ENCODE measurements at regions not wholly inside any gene's neighbourhood (a gene's known extent, or its start where the extent isn't known, plus 50 kb on each side); places are given as distances from the start of the nearest gene placed in this dataset.

DNA sequence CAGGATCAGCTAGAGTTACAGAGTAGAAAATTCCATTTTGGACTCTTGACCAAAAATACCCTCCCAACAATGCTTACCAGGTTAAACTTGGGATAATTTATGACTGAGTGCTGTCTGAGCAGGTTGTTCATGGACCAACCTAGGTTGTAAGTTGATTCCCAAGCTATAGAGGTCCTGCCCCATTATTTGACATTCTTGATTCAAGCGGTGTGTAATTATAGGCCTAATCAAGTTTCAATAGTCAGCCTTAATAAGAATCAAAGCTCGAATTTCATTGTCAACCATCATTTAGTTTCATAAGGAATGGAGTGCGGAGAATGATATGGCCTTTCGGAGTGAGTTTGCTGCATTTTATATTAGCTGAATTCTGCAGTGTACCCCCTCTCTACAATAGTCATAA lies 152.8 kb upstream of the FIGN start:
- H3K9me3 ChIP-seq (ENCODE audit: insufficient read depth, low read length): peaks cover 14% of the 10 kb centered on the region; the same call in 1 of the 2 replicates
- no peaks in the 10 kb centered on the region for H3K4me1 ChIP-seq (ENCODE audit: insufficient read depth, insufficient read length)
- no peak for TF ChIP-seq SUZ12 (IDR thresholded peaks at IDR 0.05; ENCODE audit: extremely low read depth, insufficient read depth, insufficient read length)
- TF ChIP-seq ZNF274 (IDR thresholded peaks at IDR 0.05; ENCODE audit: low read depth, low read length): no peak
- no peak for TF ChIP-seq YY1 (IDR thresholded peaks at IDR 0.05; ENCODE audit: insufficient read depth, insufficient read length)
- no peak overlapping the region for H3K4me3 ChIP-seq (ENCODE audit: insufficient read length, low read depth)
- H3K36me3 ChIP-seq (ENCODE audit: insufficient read depth, insufficient read length, low read length): no peaks in the 10 kb centered on the region
- H3K27me3 ChIP-seq (ENCODE audit: insufficient read depth, insufficient read length): no peaks in the 10 kb centered on the region
- no peak for DNase-seq (ENCODE audit: low read depth, low spot score)
- no peak overlapping the region for H3K9ac ChIP-seq (ENCODE audit: insufficient read length, low read depth)

DNA sequence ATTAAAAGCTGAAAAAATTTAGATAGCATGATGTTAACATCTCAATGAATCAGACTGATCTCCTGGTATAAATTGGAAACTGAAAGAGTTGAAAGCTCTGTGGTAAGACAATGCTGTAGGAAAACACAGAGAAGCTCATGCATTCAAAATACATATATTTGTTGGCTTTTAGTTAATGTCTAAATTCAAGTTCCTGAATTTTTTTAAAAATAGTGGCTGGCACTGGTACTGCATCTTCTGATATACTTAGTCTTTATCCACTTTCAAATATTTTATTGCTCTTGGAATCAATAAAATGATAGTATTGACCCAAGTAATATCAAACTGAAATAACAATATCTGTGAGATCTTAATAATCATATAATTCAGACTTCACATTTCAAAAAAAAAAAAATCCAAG lies 151.4 kb upstream of the FIGN start:
- TF ChIP-seq YY1 (IDR thresholded peaks at IDR 0.05; ENCODE audit: insufficient read depth, insufficient read length) (no peak), SUZ12 (IDR thresholded peaks at IDR 0.05; ENCODE audit: extremely low read depth, insufficient read depth, insufficient read length) (no peak), ZNF274 (IDR thresholded peaks at IDR 0.05; ENCODE audit: low read depth, low read length) (no peak)
- H3K36me3 ChIP-seq (ENCODE audit: insufficient read depth, insufficient read length, low read length): no peaks in the 10 kb centered on the region
- no peaks in the 10 kb centered on the region for H3K4me1 ChIP-seq (ENCODE audit: insufficient read depth, insufficient read length)
- peaks cover 5% of the 10 kb centered on the region; the same call in 1 of the 2 replicates for H3K9me3 ChIP-seq (ENCODE audit: insufficient read depth, low read length)
- no peaks in the 10 kb centered on the region for H3K27me3 ChIP-seq (ENCODE audit: insufficient read depth, insufficient read length)
- H3K9ac ChIP-seq (ENCODE audit: insufficient read length, low read depth): no peak overlapping the region
- DNase-seq (ENCODE audit: low read depth, low spot score): no peak
- H3K4me3 ChIP-seq (ENCODE audit: insufficient read length, low read depth): no peak overlapping the region

DNA sequence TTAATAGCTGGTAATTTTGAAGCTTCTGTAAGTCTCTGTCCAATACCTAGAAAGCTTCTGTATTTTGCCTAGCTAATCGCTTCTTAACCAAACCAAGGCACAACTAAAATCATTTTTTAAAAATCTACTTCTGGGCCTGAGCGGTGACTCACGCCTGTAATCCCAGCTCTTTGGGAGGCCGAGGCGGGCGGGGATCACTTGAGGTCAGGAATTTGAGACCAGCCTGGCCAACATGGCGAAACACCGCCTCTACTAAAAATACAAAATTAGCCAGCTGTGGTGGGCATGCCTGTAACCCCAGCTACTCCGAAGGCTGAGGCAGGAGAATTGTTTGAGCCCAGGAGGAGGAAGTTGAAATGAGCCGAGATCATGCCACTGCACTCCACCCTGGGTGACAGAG lies 148.6 kb upstream of the FIGN start:
- TF ChIP-seq SUZ12 (IDR thresholded peaks at IDR 0.05; ENCODE audit: extremely low read depth, insufficient read depth, insufficient read length) (no peak), YY1 (IDR thresholded peaks at IDR 0.05; ENCODE audit: insufficient read depth, insufficient read length) (no peak), ZNF274 (IDR thresholded peaks at IDR 0.05; ENCODE audit: low read depth, low read length) (no peak)
- Histone ChIP-seq H3K9ac (ENCODE audit: insufficient read length, low read depth) (no peak overlapping the region), H3K36me3 (ENCODE audit: insufficient read depth, insufficient read length, low read length) (no peaks in the 10 kb centered on the region), H3K9me3 (ENCODE audit: insufficient read depth, low read length) (no peaks in the 10 kb centered on the region), H3K27me3 (ENCODE audit: insufficient read depth, insufficient read length) (no peaks in the 10 kb centered on the region), H3K4me1 (ENCODE audit: insufficient read depth, insufficient read length) (no peaks in the 10 kb centered on the region), H3K4me3 (ENCODE audit: insufficient read length, low read depth) (no peak overlapping the region)
- no peak for DNase-seq (ENCODE audit: low read depth, low spot score)

DNA sequence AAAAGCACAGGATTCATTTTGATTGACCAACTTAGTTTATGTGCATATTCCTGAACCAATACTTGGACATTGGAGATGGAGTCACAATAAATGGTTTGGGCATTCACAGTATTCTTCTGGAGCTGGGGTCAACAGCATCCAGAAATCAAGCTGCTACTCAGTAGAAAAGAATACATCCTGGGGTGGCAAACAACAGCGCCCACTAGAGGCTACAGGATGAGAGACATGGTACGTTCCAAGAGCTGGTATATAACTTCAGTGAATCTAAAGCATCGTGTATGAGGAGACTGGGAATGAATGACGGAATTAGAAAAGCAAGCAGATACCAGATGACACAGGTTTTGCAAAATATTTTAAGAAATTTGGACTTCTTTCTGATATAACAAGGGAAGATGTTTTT lies 142.9 kb upstream of the FIGN start:
- no peaks in the 10 kb centered on the region for H3K27me3 ChIP-seq (ENCODE audit: insufficient read depth, insufficient read length)
- H3K4me3 ChIP-seq (ENCODE audit: insufficient read length, low read depth): no peak overlapping the region
- no peak for TF ChIP-seq SUZ12 (IDR thresholded peaks at IDR 0.05; ENCODE audit: extremely low read depth, insufficient read depth, insufficient read length)
- TF ChIP-seq ZNF274 (IDR thresholded peaks at IDR 0.05; ENCODE audit: low read depth, low read length): no peak
- TF ChIP-seq YY1 (IDR thresholded peaks at IDR 0.05; ENCODE audit: insufficient read depth, insufficient read length): no peak
- H3K9me3 ChIP-seq (ENCODE audit: insufficient read depth, low read length): no peaks in the 10 kb centered on the region
- no peaks in the 10 kb centered on the region for H3K4me1 ChIP-seq (ENCODE audit: insufficient read depth, insufficient read length)
- H3K9ac ChIP-seq (ENCODE audit: insufficient read length, low read depth): no peak overlapping the region
- peak; percentile 52 for DNase-seq (ENCODE audit: low read depth, low spot score)
- no peaks in the 10 kb centered on the region for H3K36me3 ChIP-seq (ENCODE audit: insufficient read depth, insufficient read length, low read length)

DNA sequence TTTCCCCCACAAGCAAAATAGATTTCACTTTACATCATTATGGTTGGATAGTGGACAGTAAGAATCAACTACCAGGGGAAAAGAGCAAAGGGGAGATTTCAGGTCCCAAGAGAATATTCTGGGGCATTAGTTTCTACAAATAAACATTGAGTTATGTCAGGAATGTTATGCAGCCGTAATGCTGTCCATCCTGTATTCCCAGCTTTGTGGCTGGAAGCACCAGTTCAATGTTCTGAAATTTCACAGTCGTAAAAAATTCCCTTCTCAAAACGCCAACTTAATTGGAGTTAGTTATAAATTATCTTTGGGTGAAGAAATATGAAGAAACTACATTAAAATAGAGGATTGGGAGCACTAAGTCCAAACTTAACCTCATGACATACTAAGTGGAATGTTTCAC lies 141.5 kb upstream of the FIGN start:
- Histone ChIP-seq H3K9ac (ENCODE audit: insufficient read length, low read depth) (no peak overlapping the region), H3K4me3 (ENCODE audit: insufficient read length, low read depth) (no peak overlapping the region), H3K36me3 (ENCODE audit: insufficient read depth, insufficient read length, low read length) (no peaks in the 10 kb centered on the region), H3K4me1 (ENCODE audit: insufficient read depth, insufficient read length) (no peaks in the 10 kb centered on the region), H3K27me3 (ENCODE audit: insufficient read depth, insufficient read length) (no peaks in the 10 kb centered on the region), H3K9me3 (ENCODE audit: insufficient read depth, low read length) (no peaks in the 10 kb centered on the region)
- TF ChIP-seq SUZ12 (IDR thresholded peaks at IDR 0.05; ENCODE audit: extremely low read depth, insufficient read depth, insufficient read length) (no peak), YY1 (IDR thresholded peaks at IDR 0.05; ENCODE audit: insufficient read depth, insufficient read length) (no peak), ZNF274 (IDR thresholded peaks at IDR 0.05; ENCODE audit: low read depth, low read length) (no peak)
- DNase-seq (ENCODE audit: low read depth, low spot score): no peak

DNA sequence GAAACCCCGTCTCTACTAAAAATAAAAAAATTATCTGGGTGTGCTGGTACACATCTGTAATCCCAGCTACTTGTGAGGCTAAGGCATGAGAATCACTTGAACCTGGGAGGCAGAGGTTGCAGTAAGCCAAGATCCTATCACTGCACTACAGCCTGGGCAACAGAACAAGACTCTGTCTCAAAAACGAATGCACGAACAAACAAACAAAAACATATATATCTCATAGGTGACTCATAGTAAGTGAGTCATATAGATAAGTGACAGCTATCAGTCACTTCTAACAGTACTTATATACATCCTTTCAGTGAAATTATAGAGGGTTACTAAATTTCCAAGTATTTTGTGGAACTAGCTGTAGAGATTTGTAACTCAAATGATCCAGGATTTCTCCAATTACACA lies 127.3 kb upstream of the FIGN start:
- TF ChIP-seq YY1 (IDR thresholded peaks at IDR 0.05; ENCODE audit: insufficient read depth, insufficient read length) (no peak), SUZ12 (IDR thresholded peaks at IDR 0.05; ENCODE audit: extremely low read depth, insufficient read depth, insufficient read length) (no peak), ZNF274 (IDR thresholded peaks at IDR 0.05; ENCODE audit: low read depth, low read length) (no peak)
- DNase-seq (ENCODE audit: low read depth, low spot score): no peak
- Histone ChIP-seq H3K36me3 (ENCODE audit: insufficient read depth, insufficient read length, low read length) (no peaks in the 10 kb centered on the region), H3K4me3 (ENCODE audit: insufficient read length, low read depth) (no peak overlapping the region), H3K27me3 (ENCODE audit: insufficient read depth, insufficient read length) (no peaks in the 10 kb centered on the region), H3K4me1 (ENCODE audit: insufficient read depth, insufficient read length) (no peaks in the 10 kb centered on the region), H3K9me3 (ENCODE audit: insufficient read depth, low read length) (no peaks in the 10 kb centered on the region), H3K9ac (ENCODE audit: insufficient read length, low read depth) (no peak overlapping the region)

DNA sequence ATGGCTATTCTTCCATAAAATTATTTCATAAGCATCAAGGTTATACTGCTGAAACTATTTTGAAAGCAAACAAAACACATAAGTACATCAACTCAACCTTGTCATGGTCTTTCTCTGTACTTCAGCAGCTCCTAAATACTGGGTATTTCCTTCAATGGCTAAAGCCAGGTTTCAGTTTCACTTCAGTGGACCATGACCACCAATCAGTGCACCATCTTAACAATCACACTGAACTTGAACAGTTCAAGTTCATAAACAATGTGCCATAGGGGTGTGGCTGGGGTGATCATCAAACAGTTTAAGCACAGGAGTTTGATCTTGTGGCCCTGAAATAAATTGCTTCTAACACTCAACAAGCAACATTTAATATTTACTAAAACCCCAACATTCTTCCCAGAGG lies 124.1 kb upstream of the FIGN start:
- no peak overlapping the region for H3K9ac ChIP-seq (ENCODE audit: insufficient read length, low read depth)
- DNase-seq (ENCODE audit: low read depth, low spot score): no peak
- no peaks in the 10 kb centered on the region for H3K36me3 ChIP-seq (ENCODE audit: insufficient read depth, insufficient read length, low read length)
- H3K4me1 ChIP-seq (ENCODE audit: insufficient read depth, insufficient read length): no peaks in the 10 kb centered on the region
- TF ChIP-seq YY1 (IDR thresholded peaks at IDR 0.05; ENCODE audit: insufficient read depth, insufficient read length): no peak
- TF ChIP-seq ZNF274 (IDR thresholded peaks at IDR 0.05; ENCODE audit: low read depth, low read length): no peak
- TF ChIP-seq SUZ12 (IDR thresholded peaks at IDR 0.05; ENCODE audit: extremely low read depth, insufficient read depth, insufficient read length): no peak
- H3K27me3 ChIP-seq (ENCODE audit: insufficient read depth, insufficient read length): no peaks in the 10 kb centered on the region
- no peaks in the 10 kb centered on the region for H3K9me3 ChIP-seq (ENCODE audit: insufficient read depth, low read length)
- H3K4me3 ChIP-seq (ENCODE audit: insufficient read length, low read depth): no peak overlapping the region

DNA sequence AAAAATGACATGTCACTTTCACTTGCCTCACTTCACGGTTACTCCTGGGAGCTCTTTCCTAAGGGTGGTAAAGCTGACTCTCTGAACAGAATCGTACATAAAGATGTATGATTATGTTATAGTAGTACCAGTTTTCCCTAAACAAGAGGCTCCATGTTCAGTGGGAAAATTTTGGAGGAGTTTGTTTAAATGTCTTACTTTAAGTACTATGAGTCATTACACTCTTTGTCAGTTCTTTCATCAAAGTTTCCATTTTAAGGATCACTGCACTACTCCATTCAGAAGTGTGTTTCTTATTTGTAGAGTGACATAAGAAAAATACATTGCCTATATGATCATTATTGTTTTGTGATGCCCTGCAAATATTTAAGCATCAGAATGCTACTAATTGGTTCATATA lies 121.1 kb upstream of the FIGN start:
- no peaks in the 10 kb centered on the region for H3K9me3 ChIP-seq (ENCODE audit: insufficient read depth, low read length)
- no peak overlapping the region for H3K4me3 ChIP-seq (ENCODE audit: insufficient read length, low read depth)
- no peaks in the 10 kb centered on the region for H3K27me3 ChIP-seq (ENCODE audit: insufficient read depth, insufficient read length)
- no peak for DNase-seq (ENCODE audit: low read depth, low spot score)
- no peaks in the 10 kb centered on the region for H3K36me3 ChIP-seq (ENCODE audit: insufficient read depth, insufficient read length, low read length)
- TF ChIP-seq ZNF274 (IDR thresholded peaks at IDR 0.05; ENCODE audit: low read depth, low read length) (no peak), SUZ12 (IDR thresholded peaks at IDR 0.05; ENCODE audit: extremely low read depth, insufficient read depth, insufficient read length) (no peak), YY1 (IDR thresholded peaks at IDR 0.05; ENCODE audit: insufficient read depth, insufficient read length) (no peak)
- no peak overlapping the region for H3K9ac ChIP-seq (ENCODE audit: insufficient read length, low read depth)
- H3K4me1 ChIP-seq (ENCODE audit: insufficient read depth, insufficient read length): no peaks in the 10 kb centered on the region

All from NT2/D1 (cell line).